Aorta (tissue), 5 donors: ENCODE measurements at regions not wholly inside any gene's neighbourhood (a gene's known extent, or its start where the extent isn't known, plus 50 kb on each side); places are given as distances from the start of the nearest gene placed in this dataset.
"Not testable (repeated sequence)": the region's sequence is repeated elsewhere in the genome, so short reads cannot be mapped to it uniquely, and the experiment has no call there.

ENCODE experiments used
- ATAC-seq: fragments of 200-7000 bp; cut with Tn5 transposase; one replicate; pipeline ENCODE4 v1.9.1; 2022; ENCODE audit warnings: moderate library complexity; ENCODE audit not compliant: low FRiP score
- DNase-seq, 2 donors: peaks; one replicate each; pipeline ENCODE4 v3.0.0-alpha.2; 2020
- H3K27ac ChIP-seq, 2 donors: one replicate each; pipeline ENCODE4 v1.5.1; 2013; ENCODE audit warnings: low read length in 2 of 2, mild to moderate bottlenecking in 2 of 2, moderate library complexity in 2 of 2, control low read depth in 1 of 2, inconsistent platforms in 1 of 2, low read depth in 1 of 2
- H3K27me3 ChIP-seq, 2 donors: one replicate each; pipeline ENCODE4 v1.6.1; 2013; ENCODE audit warnings: control low read depth in 1 of 2, low read length in 1 of 2, mild to moderate bottlenecking in 1 of 2, moderate library complexity in 1 of 2; ENCODE audit not compliant: insufficient read depth in 2 of 2, control insufficient read depth in 1 of 2
- H3K36me3 ChIP-seq, 2 donors: one replicate each; pipeline ENCODE4 v1.6.1; 2013; ENCODE audit warnings: control low read depth in 1 of 2, low read length in 1 of 2, mild to moderate bottlenecking in 1 of 2; ENCODE audit not compliant: insufficient read depth in 2 of 2, control insufficient read depth in 1 of 2
- H3K4me1 ChIP-seq, 2 donors: one replicate each; pipeline ENCODE4 v1.6.1; 2013; ENCODE audit warnings: low read length in 2 of 2, control low read depth in 1 of 2, mild to moderate bottlenecking in 1 of 2, moderate library complexity in 1 of 2; ENCODE audit not compliant: insufficient read depth in 2 of 2, control insufficient read depth in 1 of 2
- H3K4me3 ChIP-seq, 2 donors: one replicate each; pipeline ENCODE4 v1.5.1; 2013; ENCODE audit warnings: low read length in 2 of 2, control low read depth in 1 of 2, mild to moderate bottlenecking in 1 of 2
- H3K9me3 ChIP-seq: one replicate; pipeline ENCODE4 v1.6.1; 2013; ENCODE audit warnings: mild to moderate bottlenecking, low read length; ENCODE audit not compliant: control insufficient read depth
- WGBS, 2 donors: extraction: QIAGEN DNeasy Blood & Tissue Kit; methylation state at CpG; one replicate each; pipeline ENCODE4 v1.1.7; 2013; 5-methylcytosine and 5-hydroxymethylcytosine counted together
- intact Hi-C, 2 donors: fragments of 100-400 bp; cut with DNase I; formaldehyde crosslinking; loops; one replicate each; pipeline versions ENCODE4 v1.14.2 to v1.15.0; 2022
- donor health status: healthy with polysubstance abuse.
- donor health status: Bipolar disorder and iron deficiency.
- donor health status: DM: no; HTN: no; CAD: no.
- donor health status: DM: no; HTN: no; CAD: no.
- donor health status: DM: yes; HTN: yes; CAD: no.

DNA sequence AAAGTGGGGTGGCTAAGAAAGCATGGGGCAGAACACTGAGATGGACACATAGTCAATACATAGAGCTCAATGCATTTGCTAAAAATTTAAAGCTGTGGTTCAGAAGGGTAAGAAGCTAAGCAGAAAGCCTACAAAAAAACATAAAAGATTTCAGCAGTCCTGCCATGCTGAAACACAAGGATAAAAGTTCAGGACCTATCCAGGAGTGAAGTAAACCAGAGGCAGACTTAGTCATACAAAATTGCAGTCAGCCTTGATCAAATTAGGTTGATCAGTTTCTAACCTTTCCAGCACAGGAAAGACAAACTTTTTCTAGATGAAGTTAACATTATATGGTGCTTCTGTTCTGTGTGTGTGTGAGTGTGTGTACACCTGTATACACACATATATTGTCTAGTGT, 120.8 kb upstream of the RBMS1 start:
- H3K4me1 ChIP-seq, result no peaks in the 10 kb centered on the region
- H3K9me3 ChIP-seq, result peaks cover 1% of the 10 kb centered on the region
- H3K27ac ChIP-seq, result no peak overlapping the region
- no peaks in the 10 kb centered on the region for H3K27me3 ChIP-seq
- DNase-seq, result no peak
- H3K4me3 ChIP-seq, result no peak overlapping the region
- no peaks in the 10 kb centered on the region for H3K36me3 ChIP-seq
- intact Hi-C loops, result no loop called here
- ATAC-seq, result no peak

GRCh38 chr2:160615706-160616105, 122.1 kb upstream of the RBMS1 start:
- WGBS, 2 donors, result 85 to 94% methylated on average over 2 of the region's 2 CpGs
- peaks cover 1% of the 10 kb centered on the region for H3K9me3 ChIP-seq
- H3K4me3 ChIP-seq, result no peak overlapping the region
- DNase-seq (no peak), ATAC-seq (no peak)
- no peak overlapping the region for H3K27ac ChIP-seq
- no peaks in the 10 kb centered on the region for H3K4me1 ChIP-seq
- intact Hi-C loops, result no loop called here
- H3K36me3 ChIP-seq, result no peaks in the 10 kb centered on the region
- H3K27me3 ChIP-seq, result no peaks in the 10 kb centered on the region

DNA sequence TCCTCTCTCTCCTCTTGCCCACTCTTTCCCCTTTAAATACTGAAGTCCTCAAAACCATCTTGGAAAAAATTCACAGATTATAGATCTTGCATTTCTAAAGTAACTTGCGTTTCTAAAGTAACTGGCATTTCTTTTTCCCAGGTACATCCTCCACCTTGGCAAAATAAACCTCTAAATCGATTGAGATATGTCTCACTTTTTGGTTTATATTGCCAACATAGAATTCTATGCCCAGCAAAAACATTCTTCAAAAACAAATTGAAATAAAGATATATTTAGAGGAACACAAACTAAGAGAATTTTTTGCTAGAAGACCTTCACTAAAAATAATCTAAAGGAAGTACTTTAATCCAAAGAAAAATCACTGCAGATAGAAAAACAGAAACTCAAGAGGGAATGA, 122.5 kb upstream of the RBMS1 start:
- WGBS, 2 donors, result 86% methylated on average over 2 of the region's 2 CpGs
- no peak for DNase-seq
- Histone ChIP-seq H3K9me3 (peaks cover 1% of the 10 kb centered on the region), H3K4me1 (no peaks in the 10 kb centered on the region), H3K4me3 (no peak overlapping the region), H3K27me3 (no peaks in the 10 kb centered on the region), H3K27ac (no peak overlapping the region), H3K36me3 (no peaks in the 10 kb centered on the region)
- no peak for ATAC-seq
- intact Hi-C loops, result no loop called here

- no peak for DNase-seq
- Histone ChIP-seq H3K4me1 (no peaks in the 10 kb centered on the region), H3K9me3 (no peaks in the 10 kb centered on the region), H3K27ac (no peak overlapping the region), H3K4me3 (no peak overlapping the region), H3K27me3 (no peaks in the 10 kb centered on the region), H3K36me3 (no peaks in the 10 kb centered on the region)
- ATAC-seq, result no peak
- 92 to 97% methylated on average over 1 of the region's 1 CpG for WGBS, 2 donors
- intact Hi-C loops, result no loop called here
Measured at GRCh38 chr2:160621748-160622147, 128.1 kb upstream of the RBMS1 start.

GRCh38 chr2:160628020-160628637, 134.5 kb upstream of the RBMS1 start:
- 84 to 86% methylated on average over 13 of the region's 13 CpGs for WGBS, 2 donors
- ATAC-seq, intact Hi-C loops: not testable (repeated sequence)

DNA sequence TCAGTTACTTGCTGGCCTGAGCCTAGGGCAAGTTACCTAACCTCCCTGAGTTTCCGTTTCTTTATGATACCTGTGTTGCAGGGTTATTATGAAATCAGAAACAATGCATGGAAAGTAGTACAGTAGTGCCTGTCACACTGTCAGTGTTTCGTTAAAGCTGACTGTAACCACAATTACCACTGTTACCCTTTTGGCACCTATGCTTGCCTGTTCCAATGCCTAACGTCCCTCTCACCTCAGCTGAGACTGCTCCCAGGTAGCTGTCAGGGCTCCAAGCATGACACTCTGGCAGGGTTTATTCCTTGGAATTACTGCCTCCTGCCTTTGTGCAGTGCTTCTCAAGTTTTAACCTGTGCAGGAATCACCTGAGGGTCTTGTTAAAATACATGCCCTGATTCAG, 135.2 kb upstream of the RBMS1 start:
- Histone ChIP-seq H3K36me3 (no peaks in the 10 kb centered on the region), H3K27ac (no peak overlapping the region), H3K9me3 (no peaks in the 10 kb centered on the region), H3K27me3 (no peaks in the 10 kb centered on the region), H3K4me1 (peaks cover 0 to 4% of the 10 kb centered on the region in 2 donors), H3K4me3 (no peak overlapping the region)
- DNase-seq (no peak), ATAC-seq (no peak)
- intact Hi-C loops, result no loop called here
- WGBS, 2 donors, result 95% methylated on average over 3 of the region's 3 CpGs

More at GRCh38 chr2:160628020-160628637, 134.5 kb upstream of the RBMS1 start:
- H3K9me3 ChIP-seq, H3K4me1 ChIP-seq, H3K36me3 ChIP-seq, H3K27ac ChIP-seq, H3K27me3 ChIP-seq, DNase-seq, H3K4me3 ChIP-seq: not testable (repeated sequence)

DNA sequence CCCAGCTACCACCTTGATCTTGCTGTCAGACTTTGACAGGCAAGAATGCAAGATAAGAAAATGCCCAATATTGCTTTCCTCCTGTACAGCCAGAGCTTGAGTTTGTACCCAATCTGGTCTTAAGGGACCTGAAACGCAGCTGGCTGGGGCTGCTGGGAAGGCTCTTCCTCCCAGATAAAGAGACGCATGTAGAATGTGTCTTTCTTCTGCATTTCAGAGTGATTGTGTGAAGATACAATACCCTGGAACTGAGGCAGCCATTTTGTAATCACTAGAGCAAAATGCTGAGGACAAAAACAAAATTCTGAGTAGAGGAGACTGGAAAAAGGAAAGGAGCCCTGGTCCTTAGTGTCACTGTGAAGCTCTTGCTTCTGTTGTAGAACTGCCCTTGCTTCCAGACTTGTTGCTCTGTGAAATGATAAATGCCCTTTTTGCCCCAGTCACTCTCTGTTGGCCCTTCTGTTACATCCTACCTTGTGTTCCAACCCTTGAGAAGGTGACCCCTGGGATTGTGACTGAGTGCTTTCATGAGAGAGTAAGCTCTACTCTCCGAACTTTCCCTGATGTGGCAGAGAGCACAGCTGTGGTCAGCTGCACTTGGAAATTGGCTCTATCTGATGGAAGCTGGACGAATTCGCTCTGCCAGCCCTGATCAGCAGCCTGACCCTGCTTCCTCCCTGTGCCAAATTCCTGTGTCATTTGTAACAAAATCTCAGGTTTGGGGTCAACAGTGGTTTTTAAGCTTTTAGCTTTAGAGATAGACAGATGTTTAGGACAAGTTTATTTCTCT, 137.4 kb upstream of the RBMS1 start:
- peak; percentile 59 for ATAC-seq
- Histone ChIP-seq H3K27ac (no peak overlapping the region), H3K36me3 (no peaks in the 10 kb centered on the region), H3K27me3 (no peaks in the 10 kb centered on the region), H3K4me1 (peaks cover 0 to 4% of the 10 kb centered on the region in 2 donors), H3K9me3 (no peaks in the 10 kb centered on the region), H3K4me3 (no peak overlapping the region)
- WGBS, 2 donors, result 27 to 29% methylated on average over 5 of the region's 5 CpGs
- intact Hi-C loops, result no loop called here
- DNase-seq, result peak in 1 of 2 donors; percentile 49

DNA sequence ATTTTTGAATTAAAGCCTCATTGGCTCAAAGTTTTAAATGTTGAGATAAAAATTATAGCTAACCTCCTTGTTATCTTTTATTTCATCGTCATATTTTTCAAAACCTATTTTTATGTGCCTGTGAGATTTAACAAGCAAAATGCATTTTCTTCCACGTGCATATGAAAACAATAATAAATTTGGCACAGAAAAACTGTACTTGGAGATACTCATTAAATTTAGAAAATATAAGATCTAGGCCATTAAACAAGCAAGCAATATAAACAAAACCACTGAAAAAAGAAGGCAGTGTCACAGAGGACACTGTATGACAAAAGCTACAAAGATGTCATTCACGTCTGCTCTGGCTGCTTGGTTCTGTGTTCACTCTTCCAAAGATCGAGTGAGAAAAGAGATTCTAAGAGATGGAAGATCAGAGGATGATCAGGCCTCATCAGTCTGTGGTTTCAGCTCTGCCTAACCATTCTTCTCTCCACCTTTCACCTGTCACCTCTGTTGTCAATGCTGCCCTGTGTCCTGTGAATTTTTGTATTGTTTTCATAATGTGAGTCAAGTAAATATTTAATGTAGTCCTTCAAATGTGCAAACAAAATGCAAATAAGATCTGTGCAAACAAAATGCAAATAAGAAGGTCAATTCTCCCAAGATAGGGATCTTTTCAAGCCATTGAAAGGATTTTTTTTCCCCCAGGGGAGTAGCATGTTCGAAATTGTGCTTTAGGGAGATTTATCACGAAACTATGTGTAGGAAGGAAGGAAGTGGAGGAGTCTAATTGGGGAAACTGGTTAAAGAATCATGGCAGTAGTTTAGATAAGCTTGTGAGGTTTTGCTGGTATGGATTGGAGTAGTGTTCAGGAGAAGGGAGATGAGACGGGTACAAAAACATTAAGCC, 138.7 kb upstream of the RBMS1 start:
- H3K27me3 ChIP-seq, result no peaks in the 10 kb centered on the region
- H3K27ac ChIP-seq, result no peak overlapping the region
- intact Hi-C loops, result no loop called here
- no peaks in the 10 kb centered on the region for H3K36me3 ChIP-seq
- H3K4me3 ChIP-seq, result no peak overlapping the region
- no peaks in the 10 kb centered on the region for H3K9me3 ChIP-seq
- 57 to 62% methylated on average over 7 of the region's 7 CpGs for WGBS, 2 donors
- ATAC-seq (no peak), DNase-seq (no peak)
- peaks cover 0 to 4% of the 10 kb centered on the region in 2 donors for H3K4me1 ChIP-seq
